HFFc6 (cell line): ENCODE measurements at regions not wholly inside any gene's neighbourhood (a gene's known extent, or its start where the extent isn't known, plus 50 kb on each side); places are given as distances from the start of the nearest gene placed in this dataset.

Experiments
- DNase-seq: peaks from one replicate; pipeline ENCODE4 v3.0.0-alpha.2; 2018
- H3K27ac Mint-ChIP-seq: 2 replicates; pipeline ENCODE4 v1.8.0; 2020; ENCODE audit warnings: mild to moderate bottlenecking, mixed read lengths
- H3K27me3 Mint-ChIP-seq: 2 replicates; pipeline ENCODE4 v1.8.0; 2021; ENCODE audit warnings: mild to moderate bottlenecking, moderate library complexity, mixed read lengths; ENCODE audit not compliant: insufficient read depth
- H3K36me3 Mint-ChIP-seq: 2 replicates; pipeline ENCODE4 v1.8.0; 2021; ENCODE audit warnings: low read depth, mixed read lengths
- H3K4me1 Mint-ChIP-seq: 2 replicates; pipeline ENCODE4 v1.8.0; 2020; ENCODE audit warnings: low read depth, mixed read lengths
- H3K4me3 Mint-ChIP-seq: 2 replicates; pipeline ENCODE4 v1.8.0; 2020; ENCODE audit warnings: mild to moderate bottlenecking, moderate library complexity, mixed read lengths
- H3K9me3 Mint-ChIP-seq: 2 replicates; pipeline ENCODE4 v1.8.0; 2020; ENCODE audit warnings: mild to moderate bottlenecking, mixed read lengths
- CTCF ChIP-seq: fragments of 200-600 bp; sonication (generic); IDR thresholded peaks from 2 replicates; pipeline ENCODE4 v1.5.0; 2021; ENCODE audit warnings: antibody characterized with exemption, mild to moderate bottlenecking

- Mint-ChIP-seq H3K4me1 (peaks cover 25% of the 10 kb centered on the region), H3K4me3 (no peak overlapping the region), H3K9me3 (peaks cover 19% of the 10 kb centered on the region), H3K27me3 (no peaks in the 10 kb centered on the region; the same call in 1 of the 2 replicates), H3K36me3 (peaks cover 45% of the 10 kb centered on the region), H3K27ac (no peak overlapping the region)
- no peak for TF ChIP-seq CTCF
- no peak for DNase-seq
Observed at GRCh38 chr15:38975282-38975990, 410.8 kb upstream of the RASGRP1 start.

- peak; percentile 77 for TF ChIP-seq CTCF
- DNase-seq: peak; percentile 44
- Mint-ChIP-seq H3K9me3 (no peaks in the 10 kb centered on the region), H3K4me1 (peaks cover 71% of the 10 kb centered on the region), H3K27me3 (no peaks in the 10 kb centered on the region; the same call in 1 of the 2 replicates), H3K4me3 (no peak overlapping the region), H3K27ac (peak overlapping the region; percentile 62), H3K36me3 (peaks cover 2% of the 10 kb centered on the region; the same call in 1 of the 2 replicates)
Observed at GRCh38 chr15:38991126-38991525, 426.5 kb upstream of the RASGRP1 start.

GRCh38 chr15:38991701-38992100 is 427.1 kb upstream of the RASGRP1 start:
- Mint-ChIP-seq H3K27me3 (no peaks in the 10 kb centered on the region; the same call in 1 of the 2 replicates), H3K27ac (peak overlapping the region; percentile 62), H3K36me3 (no peaks in the 10 kb centered on the region), H3K4me1 (peaks cover 77% of the 10 kb centered on the region), H3K9me3 (no peaks in the 10 kb centered on the region), H3K4me3 (no peak overlapping the region)
- DNase-seq: no peak
- no peak for TF ChIP-seq CTCF

- Mint-ChIP-seq H3K36me3 (no peaks in the 10 kb centered on the region), H3K4me3 (no peak overlapping the region), H3K27me3 (no peaks in the 10 kb centered on the region; the same call in 1 of the 2 replicates), H3K27ac (no peak overlapping the region; the same call in 1 of the 2 replicates), H3K9me3 (no peaks in the 10 kb centered on the region), H3K4me1 (peaks cover 85% of the 10 kb centered on the region)
- no peak for DNase-seq
- no peak for TF ChIP-seq CTCF
Observed at GRCh38 chr15:38992506-38992905, 427.9 kb upstream of the RASGRP1 start.

- Mint-ChIP-seq H3K4me1 (peaks cover 89% of the 10 kb centered on the region), H3K4me3 (no peak overlapping the region), H3K27ac (no peak overlapping the region), H3K9me3 (no peaks in the 10 kb centered on the region), H3K27me3 (no peaks in the 10 kb centered on the region; the same call in 1 of the 2 replicates), H3K36me3 (no peaks in the 10 kb centered on the region)
- no peak for DNase-seq
- no peak for TF ChIP-seq CTCF
Observed at GRCh38 chr15:38992930-38993329, 428.3 kb upstream of the RASGRP1 start.
